Stomach (tissue), 8 donors: ENCODE measurements at regions not wholly inside any gene's neighbourhood (a gene's known extent, or its start where the extent isn't known, plus 50 kb on each side); places are given as distances from the start of the nearest gene placed in this dataset.

ENCODE experiments used
- DNase-seq, 2 donors: peaks; one replicate each; pipeline versions ENCODE4 v3.0.0 to v3.0.0-alpha.2; 2013 to 2019
- H3K27ac ChIP-seq, 5 donors: fragments of 200-600 bp in 4 of 5; sonication (generic) in 4 of 5; one replicate each; pipeline ENCODE4 v1.5.1; 2013 to 2019; ENCODE audit warnings: mild to moderate bottlenecking in 1 of 5, moderate library complexity in 1 of 5
- H3K27me3 ChIP-seq, 3 donors: fragments of 200-600 bp; sonication (generic); one replicate each; pipeline ENCODE4 v1.5.1; 2017 to 2019; ENCODE audit warnings: mixed run types in 1 of 3
- H3K36me3 ChIP-seq, 4 donors: fragments of 200-600 bp; sonication (generic); 1 replicate in 3 of 4; 2 replicates in 1 of 4; pipeline ENCODE4 v1.5.1; 2016 to 2019
- H3K4me1 ChIP-seq, 4 donors: fragments of 200-600 bp; sonication (generic); one replicate each; pipeline ENCODE4 v1.5.1; 2016 to 2019
- H3K4me3 ChIP-seq, 4 donors: fragments of 200-600 bp; sonication (generic) in 3 of 4; one replicate each; pipeline ENCODE4 v1.5.1; 2016 to 2019; ENCODE audit warnings: mild to moderate bottlenecking in 1 of 4
- H3K9me3 ChIP-seq, 4 donors: fragments of 200-600 bp; sonication (generic); one replicate each; pipeline ENCODE4 v1.5.1; 2016 to 2019
- EP300 ChIP-seq: sonication (generic); formaldehyde crosslinking; IDR thresholded peaks from one replicate; pipeline ENCODE4 v1.6.1; 2017; ENCODE audit warnings: antibody characterized with exemption
- POLR2A ChIP-seq, 4 donors: fragments of 450-650 bp; IDR thresholded peaks; one replicate each; pipeline ENCODE4 v1.6.1; 2016; ENCODE audit warnings: antibody characterized with exemption in 4 of 4, control low read depth in 2 of 4, mild to moderate bottlenecking in 1 of 4, moderate library complexity in 1 of 4
- POLR2AphosphoS5 ChIP-seq, 3 donors: sonication (generic); formaldehyde crosslinking; IDR thresholded peaks; one replicate each; pipeline ENCODE4 v1.6.1; 2016; ENCODE audit warnings: antibody characterized with exemption in 3 of 3
- WGBS, 5 donors: extraction: QIAGEN DNeasy Blood & Tissue Kit in 3 of 5; methylation state at CpG; one replicate each; pipeline versions ENCODE4 v1.1.5 to v1.1.7; 2013 to 2018; 5-methylcytosine and 5-hydroxymethylcytosine counted together
- intact Hi-C: fragments of 100-400 bp; cut with DNase I; formaldehyde crosslinking; loops from one replicate; pipeline ENCODE4 v1.15.1; 2023; ENCODE audit warnings: low total_unique reads
- TF ChIP-seq, protein P1 (sequence below), 7 experiments: fragments of 450-650 bp in 4 of 7; fragments of 200-600 bp in 3 of 7; sonication (generic) in 3 of 7; IDR thresholded peaks; one replicate each; pipeline ENCODE4 v1.5.1; 2016 to 2019; ENCODE audit warnings: antibody characterized with exemption in 7 of 7, control low read depth in 2 of 7, mild to moderate bottlenecking in 1 of 7
- donor health status: healthy with polysubstance abuse.
- donor health status: Bipolar disorder and iron deficiency.
- donor health status: healthy.

DNA sequence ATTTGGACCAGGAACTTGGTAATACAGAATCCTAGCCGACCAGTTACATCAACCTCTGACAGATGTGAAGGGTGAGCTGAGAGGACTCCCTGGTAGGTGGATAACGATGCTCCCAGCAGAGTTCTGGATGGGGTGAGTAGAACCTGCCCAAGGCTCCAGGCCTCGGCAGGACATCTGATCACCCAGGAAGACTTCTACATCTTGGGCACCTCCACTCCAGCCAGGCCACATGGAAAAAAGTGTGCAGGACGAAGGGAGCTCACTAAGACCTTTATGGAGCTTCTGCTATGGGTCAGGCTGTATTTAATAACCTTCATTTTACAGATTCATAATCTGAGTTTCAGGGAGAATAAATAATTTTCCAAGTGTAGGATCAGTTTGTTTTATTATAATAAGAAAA lies 1028.7 kb downstream of the BCL11B start:
- Histone ChIP-seq H3K9me3 (no peaks in the 10 kb centered on the region), H3K4me1 (no peaks in the 10 kb centered on the region), H3K4me3 (no peak overlapping the region), H3K36me3 (no peaks in the 10 kb centered on the region), H3K27ac (no peak overlapping the region), H3K27me3 (no peaks in the 10 kb centered on the region)
- 53 to 79% (median 70%) methylated on average over 4 of the region's 4 CpGs for WGBS, 5 donors
- TF ChIP-seq POLR2A (IDR thresholded peaks at IDR 0.05) (no peak), EP300 (no peak), POLR2AphosphoS5 (IDR thresholded peaks at IDR 0.05) (no peak)
- TF ChIP-seq, protein P1, sequence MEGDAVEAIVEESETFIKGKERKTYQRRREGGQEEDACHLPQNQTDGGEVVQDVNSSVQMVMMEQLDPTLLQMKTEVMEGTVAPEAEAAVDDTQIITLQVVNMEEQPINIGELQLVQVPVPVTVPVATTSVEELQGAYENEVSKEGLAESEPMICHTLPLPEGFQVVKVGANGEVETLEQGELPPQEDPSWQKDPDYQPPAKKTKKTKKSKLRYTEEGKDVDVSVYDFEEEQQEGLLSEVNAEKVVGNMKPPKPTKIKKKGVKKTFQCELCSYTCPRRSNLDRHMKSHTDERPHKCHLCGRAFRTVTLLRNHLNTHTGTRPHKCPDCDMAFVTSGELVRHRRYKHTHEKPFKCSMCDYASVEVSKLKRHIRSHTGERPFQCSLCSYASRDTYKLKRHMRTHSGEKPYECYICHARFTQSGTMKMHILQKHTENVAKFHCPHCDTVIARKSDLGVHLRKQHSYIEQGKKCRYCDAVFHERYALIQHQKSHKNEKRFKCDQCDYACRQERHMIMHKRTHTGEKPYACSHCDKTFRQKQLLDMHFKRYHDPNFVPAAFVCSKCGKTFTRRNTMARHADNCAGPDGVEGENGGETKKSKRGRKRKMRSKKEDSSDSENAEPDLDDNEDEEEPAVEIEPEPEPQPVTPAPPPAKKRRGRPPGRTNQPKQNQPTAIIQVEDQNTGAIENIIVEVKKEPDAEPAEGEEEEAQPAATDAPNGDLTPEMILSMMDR (IDR thresholded peaks at IDR 0.05): no peak
- intact Hi-C loops: no loop called here
- no peak for DNase-seq

DNA sequence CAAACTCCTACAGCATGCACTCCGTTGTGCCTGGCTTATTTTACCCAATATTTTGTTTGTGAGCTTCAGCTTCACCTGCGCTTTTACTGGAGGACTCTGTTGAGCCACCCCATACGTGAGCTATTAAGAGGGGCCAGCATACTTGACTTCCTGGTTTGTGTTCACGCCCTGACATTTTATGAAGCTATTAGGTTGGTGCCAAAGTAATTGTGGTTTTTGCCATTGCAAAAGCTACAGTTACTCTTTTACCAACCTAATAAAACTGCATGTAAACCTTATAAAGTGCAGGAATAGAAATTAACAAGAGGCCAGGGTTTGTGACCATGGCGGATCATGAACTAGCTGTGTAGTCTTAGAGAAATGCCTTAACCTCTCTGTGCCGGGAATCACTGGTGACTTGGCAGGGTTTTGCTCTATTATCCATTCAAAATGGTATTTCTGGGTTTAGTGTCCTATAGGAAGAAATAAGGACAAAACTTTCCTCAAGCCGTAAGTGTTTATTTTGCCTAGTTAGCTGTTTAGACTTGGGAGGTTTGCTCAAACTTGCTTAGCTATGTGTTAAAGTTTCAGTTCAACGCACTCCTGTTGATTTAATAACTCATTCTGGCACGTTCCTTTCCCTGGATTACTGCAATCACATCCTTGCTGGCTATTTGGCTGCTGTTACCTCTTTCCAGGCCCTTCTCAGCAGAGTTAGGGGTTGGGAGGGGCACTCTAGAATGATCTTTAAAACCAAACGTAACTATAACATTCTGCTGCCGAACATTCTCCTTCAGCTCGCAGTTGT lies 1027.6 kb downstream of the BCL11B start:
- Histone ChIP-seq H3K36me3 (no peaks in the 10 kb centered on the region), H3K4me3 (no peak overlapping the region), H3K9me3 (no peaks in the 10 kb centered on the region), H3K27me3 (no peaks in the 10 kb centered on the region), H3K4me1 (no peaks in the 10 kb centered on the region), H3K27ac (no peak overlapping the region)
- 62 to 74% (median 65%) methylated on average over 12 of the region's 12 CpGs for WGBS, 5 donors
- intact Hi-C loops: no loop called here
- DNase-seq: peak in 1 of 2 donors; percentile 13
- TF ChIP-seq POLR2A (IDR thresholded peaks at IDR 0.05) (no peak), EP300 (no peak), POLR2AphosphoS5 (IDR thresholded peaks at IDR 0.05) (no peak)
- TF ChIP-seq, protein P1 (IDR thresholded peaks at IDR 0.05): no peak

DNA sequence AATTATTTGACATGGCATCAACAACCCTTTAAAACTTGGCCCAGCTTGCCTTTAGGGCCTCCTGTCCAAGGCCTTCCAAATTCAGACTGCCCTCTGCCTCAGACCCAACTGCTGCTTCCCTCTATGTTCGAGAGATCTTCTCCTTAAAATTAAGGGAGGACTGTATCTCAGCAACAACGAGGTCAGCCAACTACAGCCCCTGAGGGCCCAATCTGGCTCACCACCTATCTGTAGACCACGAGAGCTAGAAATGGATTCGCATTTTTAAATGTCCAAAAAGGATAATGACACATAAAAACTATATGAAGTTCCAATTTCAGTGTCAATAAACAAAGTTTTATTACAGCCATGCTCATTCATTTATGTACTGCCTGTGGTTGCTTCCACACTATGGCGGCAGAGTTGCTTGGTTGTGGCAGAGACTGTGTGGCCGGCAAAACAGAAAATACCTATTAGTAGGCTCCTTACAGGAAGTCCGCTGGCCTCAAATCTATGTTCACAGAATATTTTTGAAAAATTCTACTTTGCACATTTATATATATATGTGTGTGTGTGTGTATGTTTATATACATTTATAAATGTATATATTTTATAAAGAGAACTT lies 1026.9 kb downstream of the BCL11B start:
- WGBS, 5 donors: 68 to 80% (median 80%) methylated on average over 7 of the region's 7 CpGs
- no peaks in the 10 kb centered on the region for H3K36me3 ChIP-seq
- H3K27me3 ChIP-seq: no peaks in the 10 kb centered on the region
- no peak for TF ChIP-seq POLR2AphosphoS5 (IDR thresholded peaks at IDR 0.05)
- no peak for TF ChIP-seq EP300
- TF ChIP-seq, protein P1 (IDR thresholded peaks at IDR 0.05): no peak
- no peak for TF ChIP-seq POLR2A (IDR thresholded peaks at IDR 0.05)
- DNase-seq: no peak
- intact Hi-C loops: no loop called here
- no peaks in the 10 kb centered on the region for H3K9me3 ChIP-seq
- H3K4me3 ChIP-seq: no peak overlapping the region
- H3K4me1 ChIP-seq: no peaks in the 10 kb centered on the region
- no peak overlapping the region for H3K27ac ChIP-seq

DNA sequence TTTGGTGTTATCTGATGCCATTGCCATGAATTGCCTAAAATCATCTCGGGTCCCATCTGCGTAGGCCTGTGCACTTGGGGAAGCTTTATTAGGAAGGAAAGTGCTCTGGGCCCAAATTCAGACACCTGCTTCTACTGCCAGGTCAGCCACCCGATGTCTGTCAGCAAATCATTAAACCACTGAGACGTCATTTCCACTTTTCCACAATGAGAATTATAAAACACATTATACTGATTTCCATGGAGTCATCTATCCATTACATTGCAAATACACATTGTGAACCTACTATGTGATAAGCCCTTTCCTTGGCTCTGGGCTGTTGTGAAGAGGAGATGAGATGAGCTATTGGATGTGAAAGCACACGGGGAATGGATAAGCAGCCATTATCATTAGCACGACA lies 1022.9 kb downstream of the BCL11B start:
- H3K4me3 ChIP-seq: no peak overlapping the region
- no peak overlapping the region for H3K27ac ChIP-seq
- H3K4me1 ChIP-seq: no peaks in the 10 kb centered on the region
- no peaks in the 10 kb centered on the region for H3K36me3 ChIP-seq
- H3K9me3 ChIP-seq: no peaks in the 10 kb centered on the region
- DNase-seq: no peak
- H3K27me3 ChIP-seq: peaks cover 0 to 3% (median 0%) of the 10 kb centered on the region in 3 donors
- TF ChIP-seq EP300: no peak
- TF ChIP-seq POLR2A (IDR thresholded peaks at IDR 0.05): no peak
- TF ChIP-seq POLR2AphosphoS5 (IDR thresholded peaks at IDR 0.05): no peak
- TF ChIP-seq, protein P1 (IDR thresholded peaks at IDR 0.05): no peak
- intact Hi-C loops: no loop called here
- 71 to 80% (median 78%) methylated on average over 6 of the region's 6 CpGs for WGBS, 5 donors
